ENCODE measurements at regions not wholly inside any gene's neighbourhood (a gene's known extent, or its start where the extent isn't known, plus 50 kb on each side); places are given as distances from the start of the nearest gene placed in this dataset.
"Not testable (repeated sequence)": the region's sequence is repeated elsewhere in the genome, so short reads cannot be mapped to it uniquely, and the experiment has no call there.

DNA sequence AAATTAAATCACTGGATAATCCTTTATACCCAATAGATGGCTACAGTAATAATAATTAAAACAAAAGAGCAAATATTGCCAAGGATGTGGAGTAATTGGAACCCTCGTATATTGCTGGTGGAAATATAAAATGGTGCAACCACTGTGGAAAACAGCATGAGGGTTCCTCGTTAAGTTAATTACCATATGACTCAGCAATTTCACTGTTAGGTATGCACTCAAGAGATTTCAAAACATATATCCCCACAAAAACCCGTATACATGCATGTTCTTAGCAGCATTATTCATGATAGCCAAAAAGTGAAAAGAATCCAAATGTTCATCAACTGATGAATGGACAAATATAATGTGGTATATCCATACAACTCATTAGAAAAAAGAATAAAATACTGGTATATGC lies 103.3 kb downstream of the TEX13C start:
- no peak overlapping the region for H3K4me3 ChIP-seq (ENCODE audit: low read length)
- DNase-seq (ENCODE audit: low read depth) = no peak
- TF ChIP-seq, protein P1, sequence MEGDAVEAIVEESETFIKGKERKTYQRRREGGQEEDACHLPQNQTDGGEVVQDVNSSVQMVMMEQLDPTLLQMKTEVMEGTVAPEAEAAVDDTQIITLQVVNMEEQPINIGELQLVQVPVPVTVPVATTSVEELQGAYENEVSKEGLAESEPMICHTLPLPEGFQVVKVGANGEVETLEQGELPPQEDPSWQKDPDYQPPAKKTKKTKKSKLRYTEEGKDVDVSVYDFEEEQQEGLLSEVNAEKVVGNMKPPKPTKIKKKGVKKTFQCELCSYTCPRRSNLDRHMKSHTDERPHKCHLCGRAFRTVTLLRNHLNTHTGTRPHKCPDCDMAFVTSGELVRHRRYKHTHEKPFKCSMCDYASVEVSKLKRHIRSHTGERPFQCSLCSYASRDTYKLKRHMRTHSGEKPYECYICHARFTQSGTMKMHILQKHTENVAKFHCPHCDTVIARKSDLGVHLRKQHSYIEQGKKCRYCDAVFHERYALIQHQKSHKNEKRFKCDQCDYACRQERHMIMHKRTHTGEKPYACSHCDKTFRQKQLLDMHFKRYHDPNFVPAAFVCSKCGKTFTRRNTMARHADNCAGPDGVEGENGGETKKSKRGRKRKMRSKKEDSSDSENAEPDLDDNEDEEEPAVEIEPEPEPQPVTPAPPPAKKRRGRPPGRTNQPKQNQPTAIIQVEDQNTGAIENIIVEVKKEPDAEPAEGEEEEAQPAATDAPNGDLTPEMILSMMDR (conservative IDR thresholded peaks at IDR 0.05; ENCODE audit: low read depth, low read length) = no peak

DNA sequence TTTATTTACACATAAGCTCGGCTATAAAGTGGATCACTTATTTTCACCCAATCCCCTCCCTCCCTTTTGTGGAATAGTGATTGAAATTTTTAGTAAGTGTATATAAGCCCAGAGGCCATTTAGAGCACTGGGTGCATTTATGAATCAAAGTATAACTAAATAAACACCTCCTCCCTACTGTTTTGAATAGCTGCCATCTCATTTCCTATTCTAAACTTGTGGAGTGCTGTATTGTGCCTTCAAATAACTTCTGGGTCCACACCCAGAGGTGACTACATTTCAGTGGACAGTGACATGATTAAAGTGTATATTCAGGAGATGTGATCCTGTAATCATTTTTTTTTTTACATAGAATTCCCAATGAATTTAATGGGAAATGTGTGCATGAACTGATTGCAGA lies 104.9 kb downstream of the TEX13C start:
- no peak for DNase-seq (ENCODE audit: low read depth)
- no peak overlapping the region for H3K4me3 ChIP-seq (ENCODE audit: low read length)
- TF ChIP-seq, protein P1 (conservative IDR thresholded peaks at IDR 0.05; ENCODE audit: low read depth, low read length) = no peak

DNA sequence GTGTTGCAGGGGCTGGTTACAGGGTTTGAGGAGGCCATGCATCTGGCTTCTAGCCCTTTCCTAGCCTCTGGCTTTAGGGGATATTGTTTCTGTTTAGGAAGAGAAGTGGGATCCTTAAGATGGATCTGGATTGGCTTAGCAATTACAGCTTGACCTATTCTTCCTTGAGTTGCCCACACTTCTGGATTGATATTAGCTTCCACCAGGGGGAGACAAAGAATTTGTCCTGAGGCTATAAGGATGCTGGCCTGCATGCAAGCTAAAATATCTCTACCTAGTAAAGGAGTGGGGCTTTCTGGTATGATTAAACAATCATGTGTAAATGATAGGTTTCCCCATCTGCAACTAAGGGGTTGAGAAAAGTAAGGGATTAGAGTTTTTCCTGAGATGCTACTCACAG lies 117.2 kb downstream of the TEX13C start:
- no peak for DNase-seq (ENCODE audit: low read depth)
- no peak overlapping the region for H3K4me3 ChIP-seq (ENCODE audit: low read length)
- TF ChIP-seq, protein P1 (conservative IDR thresholded peaks at IDR 0.05; ENCODE audit: low read depth, low read length) = peak; percentile 4

DNA sequence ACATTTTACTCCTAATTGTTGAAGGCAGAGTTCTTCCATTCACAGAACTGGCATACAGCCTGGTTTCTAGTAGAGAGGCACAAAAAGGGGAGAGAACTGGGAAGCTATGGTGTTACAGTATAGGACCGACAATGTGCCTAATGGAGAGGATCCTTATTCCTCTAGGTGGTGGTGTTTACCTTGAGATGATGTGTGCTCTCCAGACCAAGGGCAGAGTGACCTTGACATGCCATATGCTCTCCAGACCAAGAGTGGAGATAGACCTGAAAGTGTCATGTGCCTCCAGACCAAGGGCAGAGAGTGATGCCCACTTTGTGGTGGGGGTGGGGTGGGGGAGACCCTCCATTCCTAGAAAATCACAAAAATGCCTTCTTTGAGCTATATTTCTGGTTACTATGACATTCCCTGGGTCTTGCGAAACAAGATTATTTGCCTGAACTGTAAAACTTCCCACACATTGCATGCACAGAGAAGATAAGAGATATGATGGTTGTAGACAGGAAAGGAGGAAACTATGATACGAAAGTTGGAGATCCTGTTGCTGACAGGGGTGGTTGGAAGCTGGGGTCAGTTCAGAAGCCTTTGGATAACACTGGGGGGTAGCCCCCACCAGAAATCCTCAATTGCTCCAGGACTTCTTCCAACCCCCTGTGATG lies 119.7 kb downstream of the TEX13C start:
- H3K4me3 ChIP-seq (ENCODE audit: low read length) = no peak overlapping the region
- TF ChIP-seq, protein P1 (conservative IDR thresholded peaks at IDR 0.05; ENCODE audit: low read depth, low read length) = no peak
- no peak for DNase-seq (ENCODE audit: low read depth)

DNA sequence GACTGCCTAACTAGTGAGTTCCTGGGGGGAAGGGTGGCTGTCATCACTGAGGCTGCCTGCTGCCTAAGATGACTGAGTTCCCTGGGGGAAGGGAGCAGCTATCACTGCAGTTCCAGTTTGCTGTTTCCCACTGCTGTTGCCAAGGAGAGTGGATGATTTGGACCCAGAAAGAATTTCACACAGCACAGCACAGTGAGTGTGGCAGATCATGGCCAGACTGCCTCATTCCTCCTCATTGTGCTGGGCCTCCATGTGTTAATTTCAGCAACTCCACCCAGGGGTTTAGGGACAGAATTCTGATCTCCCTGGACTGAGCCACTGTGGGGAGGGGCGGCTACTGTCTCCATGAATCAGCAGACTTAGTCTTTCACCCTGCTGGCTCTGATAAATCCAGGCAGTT lies 125.0 kb downstream of the TEX13C start:
- DNase-seq (ENCODE audit: low read depth) = no peak
- TF ChIP-seq, protein P1 (conservative IDR thresholded peaks at IDR 0.05; ENCODE audit: low read depth, low read length) = no peak
- H3K4me3 ChIP-seq (ENCODE audit: low read length) = no peak overlapping the region

DNA sequence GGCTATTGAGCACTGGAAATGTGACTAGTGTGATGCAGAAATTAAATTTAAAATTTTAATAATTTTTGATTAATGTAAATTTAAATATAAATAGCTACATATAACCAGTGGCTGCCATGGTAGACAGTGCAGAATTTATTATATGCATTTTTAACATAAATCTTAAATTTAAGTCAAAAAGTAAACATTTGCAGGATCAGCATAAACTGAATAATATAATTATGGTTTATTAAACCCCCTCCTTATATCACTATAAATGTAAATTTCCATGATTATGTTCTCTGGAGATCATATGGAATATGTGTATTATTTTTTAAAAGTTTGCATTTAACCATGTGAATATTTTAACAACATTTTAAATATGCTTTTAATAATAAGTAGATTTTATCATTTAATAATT lies 155.8 kb downstream of the TEX13C start:
- no peak overlapping the region for H3K4me3 ChIP-seq (ENCODE audit: low read length)
- DNase-seq (ENCODE audit: low read depth) = no peak
- TF ChIP-seq, protein P1 (conservative IDR thresholded peaks at IDR 0.05; ENCODE audit: low read depth, low read length) = no peak

DNA sequence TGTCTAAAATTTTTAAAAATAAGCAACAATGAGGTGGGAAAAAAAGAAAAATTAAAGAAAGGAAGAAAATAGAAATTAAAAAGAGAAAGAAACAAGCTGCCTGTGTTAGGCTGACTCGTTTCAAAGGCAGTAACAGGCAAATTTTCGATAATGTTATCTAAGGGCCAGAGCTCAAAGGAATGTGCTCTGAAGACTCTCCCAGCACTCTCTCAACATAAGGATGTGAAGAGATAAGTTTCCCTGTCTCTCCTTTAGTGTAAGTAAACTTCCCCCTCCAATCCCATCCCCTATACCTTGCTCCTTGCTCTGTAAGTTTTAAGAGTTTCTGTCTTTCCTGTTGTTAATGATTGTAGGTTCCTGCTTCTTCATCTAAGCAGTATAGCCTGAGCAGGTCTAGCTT lies 172.8 kb downstream of the TEX13C start:
- no peak overlapping the region for H3K4me3 ChIP-seq (ENCODE audit: low read length)
- TF ChIP-seq, protein P1 (conservative IDR thresholded peaks at IDR 0.05; ENCODE audit: low read depth, low read length) = no peak
- no peak for DNase-seq (ENCODE audit: low read depth)

DNA sequence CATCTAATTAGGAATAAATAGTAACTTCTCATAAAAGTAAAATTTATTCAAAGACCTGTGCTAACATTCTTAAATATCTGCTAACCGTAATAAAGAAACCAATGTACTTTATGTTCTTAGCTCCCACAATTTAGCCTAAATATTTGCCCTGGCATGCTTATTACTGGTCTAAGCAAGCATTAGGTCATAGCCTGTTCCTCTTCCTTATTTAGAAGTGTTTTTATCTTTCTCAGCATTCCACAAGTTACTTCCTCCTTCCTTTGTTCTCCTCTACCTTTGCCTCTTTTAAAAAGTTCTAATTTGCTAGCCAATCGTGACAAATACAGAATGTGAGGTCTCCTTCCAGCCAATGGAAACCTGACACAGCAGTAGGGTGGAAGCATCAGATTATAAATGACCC lies 173.3 kb downstream of the TEX13C start:
- DNase-seq (ENCODE audit: low read depth); H3K4me3 ChIP-seq (ENCODE audit: low read length): not testable (repeated sequence)

All from retinal pigment epithelial cell (primary cell).